Upper lobe of right lung (tissue), 1 donor: ENCODE measurements at regions not wholly inside any gene's neighbourhood (a gene's known extent, or its start where the extent isn't known, plus 50 kb on each side); places are given as distances from the start of the nearest gene placed in this dataset.
A peak's percentile ranks its signal among the peaks of the same experiment; 100 is the strongest.

ENCODE experiments used
- ATAC-seq: fragments of 200-7000 bp; cut with Tn5 transposase; one replicate; pipeline ENCODE4 v1.9.1; 2020; ENCODE audit warnings: mild to moderate bottlenecking, moderate library complexity
- DNase-seq: peaks from one replicate; pipeline ENCODE4 v3.0.0-alpha.2; 2020
- H3K27ac ChIP-seq: fragments of 200-600 bp; one replicate; pipeline ENCODE4 v1.8.0; 2022
- H3K27me3 ChIP-seq: fragments of 200-600 bp; one replicate; pipeline ENCODE4 v1.8.0; 2022; ENCODE audit warnings: mild to moderate bottlenecking
- H3K36me3 ChIP-seq: fragments of 200-600 bp; one replicate; pipeline ENCODE4 v1.8.0; 2022
- H3K4me1 ChIP-seq: fragments of 200-600 bp; one replicate; pipeline ENCODE4 v1.8.0; 2022
- H3K4me3 ChIP-seq: fragments of 200-600 bp; one replicate; pipeline ENCODE4 v1.8.0; 2022; ENCODE audit warnings: mild to moderate bottlenecking
- H3K9me3 ChIP-seq: fragments of 200-600 bp; one replicate; pipeline ENCODE4 v1.8.0; 2022
- intact Hi-C: fragments of 100-400 bp; cut with DNase I; formaldehyde crosslinking; loops from one replicate; pipeline ENCODE4 v1.11.0; 2022
- TF ChIP-seq, protein P1 (sequence below): fragments of 200-600 bp; IDR thresholded peaks from one replicate; pipeline ENCODE4 v1.8.0; 2022; ENCODE audit warnings: antibody characterized with exemption
- donor health status: DM: no; HTN: yes; CAD: no; lungs with severe emphysema.

DNA sequence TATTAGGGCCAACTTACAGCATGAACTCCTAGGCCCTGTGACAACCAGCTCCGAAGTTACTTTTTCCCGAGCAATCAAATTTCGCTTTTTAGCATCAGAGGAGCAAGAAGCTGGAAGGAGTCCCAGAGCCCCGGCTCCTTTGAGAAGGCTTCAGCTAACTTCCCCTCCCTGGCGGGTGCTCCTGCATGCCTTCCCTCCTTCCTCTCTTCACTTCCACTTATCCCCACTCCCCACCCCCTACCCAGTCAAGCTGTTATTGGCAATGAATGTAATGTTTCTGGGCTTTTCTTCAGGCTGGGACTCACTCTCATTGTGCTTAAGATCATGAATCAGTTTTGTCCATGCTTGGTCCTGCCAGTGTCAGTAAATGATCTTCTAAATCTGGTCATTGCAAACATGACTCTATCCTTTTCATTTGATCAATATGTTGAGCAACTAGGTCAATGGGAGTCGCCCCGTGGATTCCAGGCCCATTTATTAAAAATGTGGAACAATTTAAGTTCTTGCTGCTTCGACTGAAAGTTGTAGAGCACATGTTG lies 94.5 kb upstream of the TSPAN2 start:
- Histone ChIP-seq H3K4me1 (no peaks in the 10 kb centered on the region), H3K9me3 (no peaks in the 10 kb centered on the region), H3K4me3 (no peak overlapping the region), H3K36me3 (no peaks in the 10 kb centered on the region), H3K27ac (no peak overlapping the region), H3K27me3 (no peaks in the 10 kb centered on the region)
- DNase-seq (no peak), ATAC-seq (no peak)
- TF ChIP-seq, protein P1, sequence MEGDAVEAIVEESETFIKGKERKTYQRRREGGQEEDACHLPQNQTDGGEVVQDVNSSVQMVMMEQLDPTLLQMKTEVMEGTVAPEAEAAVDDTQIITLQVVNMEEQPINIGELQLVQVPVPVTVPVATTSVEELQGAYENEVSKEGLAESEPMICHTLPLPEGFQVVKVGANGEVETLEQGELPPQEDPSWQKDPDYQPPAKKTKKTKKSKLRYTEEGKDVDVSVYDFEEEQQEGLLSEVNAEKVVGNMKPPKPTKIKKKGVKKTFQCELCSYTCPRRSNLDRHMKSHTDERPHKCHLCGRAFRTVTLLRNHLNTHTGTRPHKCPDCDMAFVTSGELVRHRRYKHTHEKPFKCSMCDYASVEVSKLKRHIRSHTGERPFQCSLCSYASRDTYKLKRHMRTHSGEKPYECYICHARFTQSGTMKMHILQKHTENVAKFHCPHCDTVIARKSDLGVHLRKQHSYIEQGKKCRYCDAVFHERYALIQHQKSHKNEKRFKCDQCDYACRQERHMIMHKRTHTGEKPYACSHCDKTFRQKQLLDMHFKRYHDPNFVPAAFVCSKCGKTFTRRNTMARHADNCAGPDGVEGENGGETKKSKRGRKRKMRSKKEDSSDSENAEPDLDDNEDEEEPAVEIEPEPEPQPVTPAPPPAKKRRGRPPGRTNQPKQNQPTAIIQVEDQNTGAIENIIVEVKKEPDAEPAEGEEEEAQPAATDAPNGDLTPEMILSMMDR = no peak
- intact Hi-C loops = no loop called here

DNA sequence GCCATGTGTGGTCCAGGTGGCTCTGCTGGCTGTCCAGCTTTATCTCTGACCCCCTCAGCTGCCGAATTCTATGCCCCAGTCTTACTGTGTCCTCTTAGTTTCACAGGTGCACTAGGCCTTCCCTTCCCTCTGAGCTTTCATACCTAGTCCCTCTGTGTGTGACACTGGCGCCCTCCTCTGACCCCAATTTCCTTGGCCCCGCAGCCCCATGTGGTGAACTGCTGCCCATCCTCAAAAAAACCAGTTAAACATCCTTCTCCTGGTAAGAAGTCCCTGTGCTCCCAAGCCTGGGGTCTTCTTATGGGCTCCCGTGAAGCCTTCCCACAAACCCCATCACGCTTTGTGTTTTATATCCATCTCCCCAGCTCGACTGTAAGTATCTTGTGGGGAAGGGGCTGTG lies 93.9 kb upstream of the TSPAN2 start:
- TF ChIP-seq, protein P1 = no peak
- DNase-seq = no peak
- Histone ChIP-seq H3K36me3 (no peaks in the 10 kb centered on the region), H3K27ac (no peak overlapping the region), H3K4me1 (no peaks in the 10 kb centered on the region), H3K4me3 (no peak overlapping the region), H3K27me3 (no peaks in the 10 kb centered on the region), H3K9me3 (no peaks in the 10 kb centered on the region)
- intact Hi-C loops = no loop called here
- ATAC-seq = no peak

DNA sequence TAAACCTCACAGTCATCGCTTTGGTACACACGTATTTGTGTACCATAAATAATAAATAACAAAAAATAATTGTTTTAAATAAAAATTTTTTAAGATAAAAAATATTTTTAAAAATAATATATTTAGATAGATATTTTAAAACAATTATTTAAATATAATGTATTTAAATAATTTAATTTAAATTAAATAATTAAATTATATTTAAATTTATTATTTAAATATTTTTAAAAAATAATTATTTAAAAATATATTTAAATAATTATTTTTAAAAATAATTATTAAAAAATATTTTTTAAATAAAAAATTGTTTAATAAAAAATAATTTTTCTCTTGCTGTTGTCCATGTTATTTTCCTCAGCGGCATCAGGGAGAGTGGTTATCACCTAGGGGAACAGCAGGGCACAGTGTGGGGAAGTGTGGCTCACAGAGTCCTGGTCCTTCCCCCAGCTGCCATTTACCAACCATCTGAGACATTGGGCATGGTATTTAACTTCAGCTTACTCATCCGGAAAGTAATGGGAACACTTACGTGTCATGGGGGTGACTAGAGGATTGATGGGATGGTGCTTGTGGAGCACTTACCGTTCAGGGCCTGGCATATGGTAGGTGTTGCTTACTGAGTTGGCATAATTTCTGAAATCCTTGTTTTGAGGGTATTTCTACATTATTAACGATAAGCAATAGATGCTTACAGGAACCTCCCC lies 92.9 kb upstream of the TSPAN2 start:
- no peak for DNase-seq
- no peak overlapping the region for H3K27ac ChIP-seq
- no peaks in the 10 kb centered on the region for H3K9me3 ChIP-seq
- no peaks in the 10 kb centered on the region for H3K27me3 ChIP-seq
- no peaks in the 10 kb centered on the region for H3K4me1 ChIP-seq
- no peak overlapping the region for H3K4me3 ChIP-seq
- ATAC-seq = no peak
- intact Hi-C loops = no loop called here
- TF ChIP-seq, protein P1 = no peak
- no peaks in the 10 kb centered on the region for H3K36me3 ChIP-seq

DNA sequence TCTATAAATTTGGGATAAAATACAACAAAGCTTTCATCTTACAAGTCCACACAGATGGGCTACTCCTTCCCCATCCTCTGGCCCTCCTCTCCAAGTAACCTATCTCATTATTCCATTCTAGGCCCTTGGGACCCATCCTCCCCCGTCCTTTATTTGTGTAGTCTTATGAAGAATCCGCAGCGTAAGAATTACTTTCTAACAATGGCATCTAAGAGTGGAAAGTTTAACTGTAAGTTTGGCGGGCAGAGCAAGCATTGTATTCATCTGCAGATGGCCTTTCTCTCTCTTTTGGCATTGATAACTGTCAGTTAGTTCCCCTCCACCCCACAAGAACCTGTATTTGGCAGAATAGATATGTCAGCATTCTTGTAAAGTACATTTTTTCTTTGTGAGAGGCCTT lies 91.9 kb upstream of the TSPAN2 start:
- no peaks in the 10 kb centered on the region for H3K36me3 ChIP-seq
- DNase-seq (no peak), ATAC-seq (no peak)
- no peaks in the 10 kb centered on the region for H3K27me3 ChIP-seq
- TF ChIP-seq, protein P1 = no peak
- H3K27ac ChIP-seq = no peak overlapping the region
- no peaks in the 10 kb centered on the region for H3K4me1 ChIP-seq
- intact Hi-C loops = no loop called here
- no peak overlapping the region for H3K4me3 ChIP-seq
- no peaks in the 10 kb centered on the region for H3K9me3 ChIP-seq

DNA sequence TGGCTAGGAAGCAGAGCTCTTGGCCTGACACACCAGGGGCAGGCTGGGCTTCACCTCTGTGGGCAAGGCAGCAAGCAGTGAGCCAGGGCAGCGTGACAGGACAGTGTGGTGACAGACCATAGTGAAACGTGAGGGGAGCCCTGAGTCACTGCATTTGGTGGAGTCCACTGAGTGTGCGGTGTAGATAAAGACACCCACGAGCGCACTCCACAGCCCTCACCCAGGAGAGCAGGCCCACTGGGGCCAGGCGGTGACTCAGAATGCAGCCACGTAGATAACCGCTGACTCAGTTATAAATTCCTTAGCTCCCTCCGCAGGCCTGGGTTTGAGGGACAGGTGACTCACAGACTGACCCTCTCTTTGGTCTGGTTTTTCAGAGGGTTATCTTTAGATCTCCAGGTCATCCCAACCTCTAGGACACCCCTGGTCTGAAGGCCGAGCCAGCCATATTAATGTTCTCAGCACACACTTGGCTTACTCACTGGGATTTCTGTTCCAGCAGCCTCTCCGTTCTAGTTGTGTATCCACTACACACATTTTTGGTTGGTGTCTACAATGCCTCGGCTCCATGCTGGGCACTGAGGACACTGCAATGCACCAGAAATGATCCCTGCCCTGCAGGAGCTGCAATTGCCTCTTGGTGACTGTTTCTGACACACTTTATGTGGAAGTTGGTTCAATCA lies 90.2 kb upstream of the TSPAN2 start:
- no peaks in the 10 kb centered on the region for H3K36me3 ChIP-seq
- H3K27me3 ChIP-seq = no peaks in the 10 kb centered on the region
- no peak overlapping the region for H3K4me3 ChIP-seq
- no peaks in the 10 kb centered on the region for H3K9me3 ChIP-seq
- TF ChIP-seq, protein P1 = no peak
- DNase-seq = no peak
- peak; percentile 20 for ATAC-seq
- intact Hi-C loops = no loop called here
- H3K4me1 ChIP-seq = no peaks in the 10 kb centered on the region
- H3K27ac ChIP-seq = no peak overlapping the region
